Smooth muscle cell (in vitro differentiated cells): ENCODE measurements at regions not wholly inside any gene's neighbourhood (a gene's known extent, or its start where the extent isn't known, plus 50 kb on each side); places are given as distances from the start of the nearest gene placed in this dataset.

ENCODE experiments used
- DNase-seq: peaks from one replicate; lab custom pipeline; 2025; ENCODE audit not compliant: unreplicated experiment; lab: John Stamatoyannopoulos, UW
- H2AFZ ChIP-seq: fragments of 200-600 bp; sonication (generic); 2 replicates; pipeline ENCODE4 v1.6.0; 2016; ENCODE audit warnings: antibody characterized with exemption, low read depth, mild to moderate bottlenecking
- H3F3A ChIP-seq: fragments of 200-600 bp; sonication (generic); 2 replicates; pipeline ENCODE4 v1.6.0; 2017; ENCODE audit warnings: antibody characterized with exemption, low read depth
- H3K27ac ChIP-seq: fragments of 200-600 bp; sonication (generic); 2 replicates; pipeline ENCODE4 v1.5.1; 2016; ENCODE audit warnings: low read depth, mild to moderate bottlenecking
- H3K27me3 ChIP-seq: fragments of 200-600 bp; sonication (generic); 2 replicates; pipeline ENCODE4 v1.6.1; 2016; ENCODE audit warnings: low read depth, mild to moderate bottlenecking
- H3K36me3 ChIP-seq: fragments of 200-600 bp; sonication (generic); 2 replicates; pipeline ENCODE4 v1.5.1; 2016; ENCODE audit warnings: low read depth
- H3K4me1 ChIP-seq: fragments of 200-600 bp; sonication (generic); 2 replicates; pipeline ENCODE4 v1.5.1; 2016; ENCODE audit warnings: low read depth
- H3K4me2 ChIP-seq: fragments of 200-600 bp; sonication (generic); 2 replicates; pipeline ENCODE4 v1.6.0; 2016; ENCODE audit warnings: mild to moderate bottlenecking
- H3K4me3 ChIP-seq: fragments of 200-600 bp; sonication (generic); 2 replicates; pipeline ENCODE4 v1.5.1; 2016; ENCODE audit warnings: mild to moderate bottlenecking
- H3K79me2 ChIP-seq: fragments of 200-600 bp; sonication (generic); 2 replicates; pipeline ENCODE4 v1.6.0; 2016; ENCODE audit warnings: low read depth, mild to moderate bottlenecking
- H3K9ac ChIP-seq: fragments of 200-600 bp; sonication (generic); 2 replicates; pipeline ENCODE4 v1.6.0; 2016; ENCODE audit warnings: low read depth
- H3K9me3 ChIP-seq: fragments of 200-600 bp; sonication (generic); replicated peaks from 2 replicates; pipeline ENCODE4 v1.5.1; 2016; ENCODE audit warnings: low read depth
- H4K20me1 ChIP-seq: fragments of 200-600 bp; sonication (generic); 2 replicates; pipeline ENCODE4 v1.6.0; 2016; ENCODE audit warnings: low read depth
- CTCF ChIP-seq: fragments of 200-600 bp; sonication (generic); IDR thresholded peaks from 2 replicates; pipeline ENCODE4 v1.5.1; 2017; ENCODE audit warnings: borderline replicate concordance, mild to moderate bottlenecking, antibody characterized with exemption; ENCODE audit not compliant: insufficient read depth, poor library complexity, severe bottlenecking
- WGBS: methylation state at CpG from one replicate; pipeline ENCODE4 v1.1.7; 2016; ENCODE audit warnings: low lambda C conversion rate; 5-methylcytosine and 5-hydroxymethylcytosine counted together

GRCh38 chr2:555164-555922, 121.9 kb downstream of the TMEM18 start:
- Histone ChIP-seq H3K4me3 (no peak overlapping the region), H3K36me3 (no peaks in the 10 kb centered on the region), H3K79me2 (no peaks in the 10 kb centered on the region), H3K9ac (no peak overlapping the region), H3K4me1 (no peaks in the 10 kb centered on the region), H3K27me3 (no peaks in the 10 kb centered on the region), H3K27ac (no peak overlapping the region), H3F3A (no peaks in the 10 kb centered on the region), H3K4me2 (no peak overlapping the region), H3K9me3 (no peaks in the 10 kb centered on the region), H4K20me1 (no peaks in the 10 kb centered on the region), H2AFZ (no peak overlapping the region)
- no peak for DNase-seq
- 86% methylated on average over 12 of the region's 12 CpGs for WGBS
- TF ChIP-seq CTCF = no peak

GRCh38 chr2:554444-554843, 122.8 kb downstream of the TMEM18 start:
- no peaks in the 10 kb centered on the region for H3K9me3 ChIP-seq
- H2AFZ ChIP-seq = no peak overlapping the region
- H3K27me3 ChIP-seq = no peaks in the 10 kb centered on the region
- no peak overlapping the region for H3K4me2 ChIP-seq
- no peaks in the 10 kb centered on the region for H3K79me2 ChIP-seq
- H3K4me1 ChIP-seq = no peaks in the 10 kb centered on the region
- H3K27ac ChIP-seq = no peak overlapping the region
- H3F3A ChIP-seq = no peaks in the 10 kb centered on the region
- no peaks in the 10 kb centered on the region for H4K20me1 ChIP-seq
- H3K36me3 ChIP-seq = no peaks in the 10 kb centered on the region
- no peak for TF ChIP-seq CTCF
- H3K4me3 ChIP-seq = no peak overlapping the region
- no peak for DNase-seq
- no peak overlapping the region for H3K9ac ChIP-seq
- 86% methylated on average over 13 of the region's 13 CpGs for WGBS

- Histone ChIP-seq H3K9me3 (no peaks in the 10 kb centered on the region), H2AFZ (no peak overlapping the region), H4K20me1 (no peaks in the 10 kb centered on the region), H3K36me3 (no peaks in the 10 kb centered on the region), H3K4me2 (no peak overlapping the region), H3K9ac (no peak overlapping the region), H3K4me1 (no peaks in the 10 kb centered on the region), H3K79me2 (no peaks in the 10 kb centered on the region), H3K4me3 (no peak overlapping the region), H3K27me3 (no peaks in the 10 kb centered on the region), H3K27ac (no peak overlapping the region), H3F3A (no peaks in the 10 kb centered on the region)
- 86% methylated on average over 14 of the region's 14 CpGs for WGBS
- DNase-seq = no peak
- no peak for TF ChIP-seq CTCF
These were observed 124.3 kb downstream of the TMEM18 start for GRCh38 chr2:552906-553305.

GRCh38 chr2:551621-552020, 125.6 kb downstream of the TMEM18 start:
- Histone ChIP-seq H2AFZ (no peak overlapping the region), H3K27ac (no peak overlapping the region), H3K36me3 (no peaks in the 10 kb centered on the region), H3K79me2 (no peaks in the 10 kb centered on the region), H3K4me3 (no peak overlapping the region), H3K9ac (no peak overlapping the region), H3K4me1 (no peaks in the 10 kb centered on the region), H3K27me3 (no peaks in the 10 kb centered on the region), H4K20me1 (no peaks in the 10 kb centered on the region), H3K9me3 (no peaks in the 10 kb centered on the region), H3K4me2 (no peak overlapping the region), H3F3A (no peaks in the 10 kb centered on the region)
- no peak for DNase-seq
- no peak for TF ChIP-seq CTCF
- WGBS = 79% methylated on average over 13 of the region's 13 CpGs
